ENCODE measurements at regions not wholly inside any gene's neighbourhood (a gene's known extent, or its start where the extent isn't known, plus 50 kb on each side); places are given as distances from the start of the nearest gene placed in this dataset.

DNA sequence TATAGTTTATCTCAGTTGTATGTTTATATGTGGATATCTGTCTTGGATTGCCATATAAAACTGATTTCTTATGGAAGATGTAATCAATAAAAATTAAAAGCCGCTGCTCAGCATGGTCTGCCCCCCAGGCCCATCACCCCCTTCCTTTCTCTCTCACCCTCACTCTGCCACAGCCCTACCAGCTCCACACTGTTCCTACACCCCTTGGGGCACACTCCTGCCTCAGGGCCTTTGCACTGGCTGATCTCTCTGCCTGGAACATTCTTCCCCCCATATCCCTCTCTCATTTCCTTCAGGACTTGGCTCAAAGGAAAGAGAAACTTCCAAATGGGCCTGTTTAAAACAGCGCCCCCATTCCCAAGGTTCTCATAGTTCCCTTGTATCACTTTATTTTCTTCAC lies 63.1 kb downstream of the LRRC32 start:
- no peak for DNase-seq

- no peak for DNase-seq
These were observed 65.0 kb downstream of the LRRC32 start for GRCh38 chr11:76605338-76606074.

GRCh38 chr11:76604626-76605241 lies 65.8 kb downstream of the LRRC32 start:
- DNase-seq = no peak

DNA sequence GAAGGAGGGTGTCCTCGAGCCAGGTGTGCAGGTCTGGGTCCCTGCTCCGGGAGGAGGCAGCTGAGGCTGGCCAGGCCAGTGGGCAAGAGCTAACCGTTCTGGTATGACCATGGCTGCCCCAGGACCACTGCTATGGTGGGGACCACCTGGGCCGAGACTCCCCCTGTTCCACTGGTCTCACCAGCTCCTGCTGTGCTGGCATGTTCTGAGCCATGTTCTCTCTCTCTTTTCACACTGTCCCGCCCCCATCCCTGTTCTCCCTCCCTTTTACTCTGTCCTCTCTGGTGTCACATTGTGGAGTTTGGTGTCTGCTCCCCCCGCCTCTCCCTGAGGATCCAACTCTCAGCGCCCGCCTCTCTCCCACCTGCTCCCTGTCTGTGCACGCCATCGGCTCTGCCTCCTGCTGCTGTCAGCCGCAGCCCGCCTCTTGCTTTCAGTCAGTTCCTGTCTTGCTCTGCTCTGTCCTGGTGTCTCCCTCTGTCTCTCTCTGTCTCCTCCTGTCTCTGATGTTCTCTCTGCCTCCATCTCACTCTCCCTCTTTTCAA lies 66.4 kb downstream of the LRRC32 start:
- peak; percentile 48 for DNase-seq

DNA sequence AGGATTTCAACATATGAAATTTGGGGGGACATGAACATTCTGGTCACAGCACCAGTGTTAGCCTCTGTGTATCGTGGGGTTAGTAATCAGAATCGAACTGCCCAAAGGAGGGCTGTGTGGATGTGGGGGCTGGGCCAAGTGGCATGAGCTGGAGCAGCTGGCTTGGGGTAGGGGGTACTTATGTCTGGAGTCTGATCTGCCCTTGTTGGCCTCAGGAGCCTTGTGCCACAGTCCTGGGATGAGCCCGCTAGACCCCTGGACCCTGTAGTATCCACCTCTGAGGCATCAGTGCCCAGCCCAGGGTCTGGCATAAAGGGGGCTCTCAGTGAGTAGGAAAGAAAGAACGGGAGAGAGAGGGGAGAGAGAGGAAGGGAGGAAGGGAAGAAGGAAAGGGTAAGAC lies 67.3 kb downstream of the LRRC32 start:
- no peak for DNase-seq

Measured in NCI-H2171 (cell line).